ENCODE measurements at regions not wholly inside any gene's neighbourhood (a gene's known extent, or its start where the extent isn't known, plus 50 kb on each side); places are given as distances from the start of the nearest gene placed in this dataset.
"Not testable (repeated sequence)": the region's sequence is repeated elsewhere in the genome, so short reads cannot be mapped to it uniquely, and the experiment has no call there.

DNA sequence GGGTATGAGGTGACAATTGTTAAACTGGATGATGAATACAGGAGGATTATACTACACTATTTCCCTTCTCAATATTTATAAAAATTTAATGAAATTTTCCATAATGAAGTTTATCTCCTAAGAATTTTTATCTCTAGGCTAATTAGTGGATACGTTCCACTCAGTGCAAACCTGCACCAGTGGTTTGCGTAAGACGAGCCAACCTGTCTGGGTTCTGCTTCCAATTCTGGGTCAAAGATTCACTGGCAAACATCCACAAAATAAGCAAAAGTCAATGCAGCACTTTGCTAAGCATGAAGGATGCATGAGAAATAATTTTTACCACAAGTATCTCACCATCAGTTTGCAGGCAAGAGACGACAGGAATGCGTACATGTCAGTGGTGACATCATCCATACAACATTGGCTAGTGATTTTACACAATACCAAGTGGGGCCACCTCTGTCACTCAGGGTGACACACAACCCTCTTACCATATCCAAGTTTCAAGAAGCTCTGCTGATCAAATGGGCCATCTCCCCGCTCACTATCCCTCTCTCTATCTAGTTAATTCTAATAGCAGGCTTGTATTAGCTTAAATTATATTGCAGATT lies 51.7 kb downstream of the FAM50B start:
- H3K27ac ChIP-seq: no peak overlapping the region
- no peak for DNase-seq (ENCODE audit: low read depth, low spot score)

DNA sequence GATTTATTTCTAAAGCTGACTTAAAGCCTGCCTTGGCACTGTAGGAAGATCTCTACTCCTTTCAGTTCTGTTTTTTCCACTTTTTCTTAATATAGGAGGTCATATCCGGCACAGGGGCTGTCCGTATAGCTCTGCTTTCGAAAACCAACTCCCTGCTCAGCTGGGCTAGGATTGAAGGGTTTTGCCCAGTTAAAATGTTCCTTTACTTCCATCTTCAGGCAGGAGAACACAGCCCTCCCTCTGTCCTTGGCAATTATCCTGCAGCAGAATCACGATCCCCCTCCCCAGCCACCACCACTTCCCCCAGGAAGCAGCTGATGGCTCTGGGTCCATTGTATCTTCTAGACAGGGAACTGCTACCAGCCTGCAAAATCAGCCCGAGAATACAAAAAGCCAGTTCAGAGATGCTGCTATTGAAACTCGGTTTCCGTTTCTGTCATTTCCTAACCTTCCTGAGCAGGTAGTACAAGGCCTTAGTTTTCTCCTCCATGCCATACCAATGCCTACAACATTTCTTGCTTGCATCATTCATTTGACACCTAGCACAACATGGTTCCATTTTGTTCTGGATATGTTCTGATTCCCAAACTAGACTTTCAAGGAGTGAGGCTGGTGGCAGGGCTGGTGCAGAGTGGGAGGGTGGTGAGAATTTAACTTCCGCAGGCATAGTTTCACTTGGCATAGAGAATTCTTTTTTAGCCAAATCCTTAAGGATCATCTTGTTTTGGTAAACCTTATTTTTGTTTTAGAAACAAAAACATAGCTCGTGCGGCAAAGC lies 53.9 kb downstream of the FAM50B start:
- H3K27ac ChIP-seq: no peak overlapping the region
- no peak for DNase-seq (ENCODE audit: low read depth, low spot score)

DNA sequence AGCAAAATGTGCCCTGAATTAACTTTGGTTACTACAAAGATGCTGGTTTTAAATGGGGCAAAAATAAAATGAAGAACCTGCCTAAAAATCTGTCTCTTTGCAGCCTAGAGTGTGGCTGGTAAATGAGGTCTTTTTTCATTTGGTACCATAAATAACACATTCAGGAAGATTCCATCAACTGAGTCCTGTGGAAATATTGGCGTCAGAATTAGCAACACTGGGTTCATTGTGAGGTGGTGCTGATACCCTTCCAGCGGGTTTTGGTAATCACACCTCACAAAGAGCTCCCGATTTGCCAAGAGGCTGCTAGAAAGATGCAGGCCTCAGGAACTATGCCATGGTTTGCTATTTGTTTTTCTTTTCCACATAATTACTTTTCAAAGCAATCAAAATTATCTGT lies 55.3 kb downstream of the FAM50B start:
- DNase-seq (ENCODE audit: low read depth, low spot score): no peak
- no peak overlapping the region for H3K27ac ChIP-seq

DNA sequence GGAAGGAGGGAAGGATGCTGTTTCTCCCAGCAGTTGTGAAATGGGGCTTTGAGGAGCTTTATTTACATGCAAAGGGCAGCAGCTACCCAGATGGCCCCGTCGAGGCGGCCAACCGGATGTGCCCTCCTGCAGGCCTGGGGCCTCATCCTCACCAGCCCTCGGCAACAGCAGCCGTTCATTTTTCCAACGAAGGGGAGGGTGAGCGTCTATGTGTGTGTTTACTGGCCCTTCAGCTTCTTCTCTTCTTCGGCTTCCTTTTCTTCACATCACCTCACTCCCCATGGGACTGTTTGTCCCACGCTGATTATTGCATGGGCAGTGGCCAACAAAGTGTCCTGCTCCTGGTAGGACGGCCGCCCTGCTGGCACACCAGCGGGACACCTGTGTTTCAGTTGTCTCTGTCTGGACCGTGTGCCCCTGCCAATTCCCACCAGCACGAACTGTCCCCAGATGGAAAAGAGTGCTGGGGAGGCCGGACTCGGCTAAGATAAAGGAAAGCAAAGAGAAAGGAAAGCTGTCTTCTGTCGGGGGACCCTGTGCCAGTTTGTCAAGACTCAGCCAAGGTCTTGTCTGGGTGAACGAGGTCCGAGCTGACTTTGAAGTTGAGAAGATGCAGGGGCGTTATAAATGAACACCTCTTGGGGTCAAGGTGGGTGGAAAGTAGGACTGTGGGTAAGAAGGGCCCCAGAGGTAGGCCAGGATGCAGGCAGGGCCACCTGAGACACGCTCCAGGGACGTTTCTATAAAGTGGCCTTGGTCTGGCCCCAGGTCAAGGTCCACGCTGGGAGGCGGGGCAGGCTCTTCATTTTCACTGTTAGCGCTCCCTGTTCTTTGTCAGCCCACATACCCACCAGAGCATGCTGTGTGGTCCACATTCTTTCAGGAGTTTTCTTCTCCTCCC lies 57.0 kb downstream of the FAM50B start:
- no peak overlapping the region for H3K27ac ChIP-seq
- no peak for DNase-seq (ENCODE audit: low read depth, low spot score)

DNA sequence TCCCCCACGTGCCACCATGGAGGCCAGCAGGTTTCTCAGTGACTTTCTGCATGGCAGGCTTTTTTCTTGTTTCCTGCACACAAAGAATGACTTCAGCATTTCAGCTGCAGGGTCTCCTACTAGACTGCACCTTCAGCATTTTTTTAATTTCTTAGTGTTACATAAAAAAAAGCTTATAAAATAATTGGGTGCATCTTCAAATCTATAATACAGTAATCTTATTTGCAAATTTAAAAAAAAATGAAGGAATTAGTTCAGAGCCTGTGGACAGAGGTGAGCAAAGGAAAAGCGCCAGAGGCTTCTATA lies 57.6 kb downstream of the FAM50B start:
- no peak for DNase-seq (ENCODE audit: low read depth, low spot score)
- H3K27ac ChIP-seq: no peak overlapping the region

DNA sequence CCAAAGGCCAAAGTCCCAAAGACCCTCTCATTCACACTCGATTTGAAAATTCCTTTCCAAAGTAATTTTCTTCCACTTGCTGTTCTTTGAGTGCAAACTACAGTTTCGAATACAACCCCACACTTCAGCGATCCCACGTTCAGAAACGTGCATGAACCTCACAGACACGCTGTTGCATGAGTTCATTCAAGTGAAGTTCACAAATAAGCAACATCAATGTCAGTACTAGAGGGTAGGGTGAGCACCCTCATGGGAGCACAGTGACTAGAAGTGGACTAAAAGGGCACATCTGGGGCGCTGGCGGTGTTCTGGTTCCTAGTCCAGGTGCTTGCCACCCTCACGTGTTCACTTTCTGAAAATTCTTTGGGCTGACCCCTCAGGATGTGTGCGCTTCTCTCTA lies 59.0 kb downstream of the FAM50B start:
- DNase-seq (ENCODE audit: low read depth, low spot score): no peak
- no peak overlapping the region for H3K27ac ChIP-seq

DNA sequence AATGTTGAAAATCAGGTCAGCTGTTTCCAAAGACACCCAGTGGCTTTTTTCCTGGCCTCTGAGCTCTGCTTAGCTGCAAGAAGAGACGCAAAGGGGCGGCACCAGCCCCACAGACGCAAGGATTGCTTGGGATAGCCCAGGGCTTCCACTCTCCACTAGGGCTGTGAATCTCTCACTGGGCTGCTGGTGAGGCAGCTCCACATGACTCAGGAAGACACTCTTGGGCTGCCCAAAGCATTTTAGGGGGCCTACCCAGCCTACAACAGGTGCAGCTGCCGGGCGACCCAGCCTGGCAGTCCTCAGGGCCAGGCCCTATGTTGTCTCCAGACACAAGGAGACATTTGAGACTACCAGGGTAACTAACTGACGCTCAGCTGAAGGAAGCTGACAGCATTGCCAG lies 59.8 kb downstream of the FAM50B start:
- DNase-seq (ENCODE audit: low read depth, low spot score): no peak
- H3K27ac ChIP-seq: no peak overlapping the region

DNA sequence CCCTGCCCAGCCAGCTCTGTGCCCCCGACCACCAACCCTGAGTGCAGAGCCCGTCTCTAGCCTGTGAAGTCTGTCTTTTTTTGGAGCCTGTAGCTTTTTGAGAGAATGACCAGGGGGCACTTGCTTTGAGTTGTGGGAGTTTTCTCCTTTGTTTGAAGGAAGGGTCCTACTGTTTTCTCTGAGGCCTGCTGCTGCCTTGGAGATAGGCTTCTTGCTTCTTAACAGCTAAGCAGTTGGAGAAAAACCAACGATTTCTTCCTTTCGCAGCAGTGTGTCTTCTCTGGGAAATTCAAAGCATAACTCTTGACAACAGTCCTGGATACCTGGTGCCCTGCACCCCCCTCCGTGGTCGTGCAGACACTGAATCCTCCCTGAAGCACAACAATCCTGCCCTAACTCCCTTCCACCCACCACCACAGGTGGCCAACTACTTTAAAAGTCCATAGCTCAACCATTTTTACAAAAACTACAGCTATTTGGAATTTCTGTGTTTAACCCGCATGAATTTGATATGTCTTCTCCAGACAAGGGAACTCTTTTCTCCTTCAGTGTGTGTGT lies 61.0 kb downstream of the FAM50B start:
- H3K27ac ChIP-seq: no peak overlapping the region
- no peak for DNase-seq (ENCODE audit: low read depth, low spot score)

DNA sequence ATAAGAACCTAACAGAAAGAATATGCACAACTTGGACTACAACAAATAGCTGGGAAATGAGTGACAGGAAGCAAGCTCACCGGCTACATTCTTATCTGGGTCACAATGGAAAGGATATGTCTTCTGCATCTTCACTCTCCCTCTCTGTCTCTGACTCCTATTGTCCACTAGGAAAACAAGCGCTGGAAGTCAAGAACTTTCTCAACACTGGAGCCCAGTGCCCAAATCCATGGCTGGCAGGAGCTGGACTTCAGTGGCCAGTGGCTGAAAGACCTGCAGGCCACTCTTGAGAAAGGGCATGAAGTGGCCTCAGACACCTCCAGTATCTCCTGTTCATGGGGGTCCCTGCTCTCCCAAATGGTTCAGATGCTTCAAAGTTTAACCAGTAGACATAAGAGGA lies 62.0 kb downstream of the FAM50B start:
- H3K27ac ChIP-seq: no peak overlapping the region
- DNase-seq (ENCODE audit: low read depth, low spot score): no peak

DNA sequence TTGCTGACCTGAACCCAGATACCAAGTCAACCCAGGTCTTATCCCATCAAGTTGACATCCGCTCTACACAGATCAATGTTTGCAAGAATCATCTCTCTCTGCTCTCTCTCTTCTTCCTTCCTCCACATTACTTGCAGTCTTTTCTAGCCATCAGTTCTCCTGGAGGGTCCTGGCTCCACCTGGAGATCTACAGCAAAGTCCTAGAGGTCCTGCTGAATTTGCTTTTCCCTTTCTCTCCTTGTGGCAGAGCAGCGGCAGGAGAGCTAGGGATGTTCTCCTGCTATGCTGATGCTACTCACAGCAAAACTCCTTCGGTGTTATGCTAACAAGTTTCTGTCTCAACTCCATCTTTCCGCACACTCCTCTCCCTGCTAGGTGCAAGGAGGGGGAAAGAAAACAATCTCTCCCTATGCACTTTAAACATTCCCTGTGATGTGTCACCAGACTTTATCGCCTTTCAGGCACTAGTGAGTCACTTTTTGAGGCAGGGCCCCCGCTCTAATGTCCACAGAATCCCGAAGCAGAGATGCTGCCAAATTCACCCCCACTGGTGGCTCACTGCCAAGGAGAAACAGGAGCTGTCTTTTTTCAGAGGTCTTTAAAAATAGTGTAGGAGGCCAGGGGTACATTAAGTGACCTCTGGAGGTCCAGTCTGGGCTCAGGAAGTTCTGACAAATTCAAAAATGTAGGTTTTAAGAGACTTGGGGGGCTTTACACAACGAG lies 62.6 kb downstream of the FAM50B start:
- H3K27ac ChIP-seq: peak overlapping the region; percentile 72
- no peak for DNase-seq (ENCODE audit: low read depth, low spot score)

DNA sequence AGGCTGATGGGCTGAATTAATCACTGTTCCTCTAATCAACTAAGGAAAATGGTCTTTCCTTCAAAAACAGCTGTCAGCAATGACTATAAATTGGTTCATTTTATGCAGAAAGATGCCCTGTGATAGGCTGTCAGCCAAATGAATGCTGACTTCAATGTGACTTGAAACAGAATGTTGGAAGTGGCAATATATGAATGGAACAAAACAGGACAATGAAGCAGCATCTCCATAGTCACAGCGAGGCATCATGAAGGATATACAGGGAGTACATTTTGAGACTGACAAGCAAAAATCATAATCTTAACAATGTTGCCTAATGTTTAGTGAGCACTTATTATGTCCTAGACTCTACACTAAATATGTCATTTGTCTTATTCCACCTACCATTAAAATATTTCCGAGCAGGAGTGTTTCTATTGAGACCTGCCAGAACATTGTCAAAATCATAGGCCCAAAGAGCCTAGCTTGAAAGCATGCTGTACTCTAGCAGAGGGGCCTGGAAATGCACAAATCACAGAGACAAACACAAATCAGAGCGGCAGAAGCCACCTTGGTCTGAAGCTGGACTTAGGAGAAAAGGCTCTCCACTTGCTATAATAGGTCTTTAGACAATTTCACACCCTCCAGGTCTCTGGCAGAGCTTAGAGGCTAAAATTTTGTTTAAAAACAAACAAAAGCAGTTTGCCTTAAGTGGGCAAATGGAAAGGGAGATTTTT lies 63.3 kb downstream of the FAM50B start:
- peak overlapping the region; percentile 72 for H3K27ac ChIP-seq
- no peak for DNase-seq (ENCODE audit: low read depth, low spot score)

DNA sequence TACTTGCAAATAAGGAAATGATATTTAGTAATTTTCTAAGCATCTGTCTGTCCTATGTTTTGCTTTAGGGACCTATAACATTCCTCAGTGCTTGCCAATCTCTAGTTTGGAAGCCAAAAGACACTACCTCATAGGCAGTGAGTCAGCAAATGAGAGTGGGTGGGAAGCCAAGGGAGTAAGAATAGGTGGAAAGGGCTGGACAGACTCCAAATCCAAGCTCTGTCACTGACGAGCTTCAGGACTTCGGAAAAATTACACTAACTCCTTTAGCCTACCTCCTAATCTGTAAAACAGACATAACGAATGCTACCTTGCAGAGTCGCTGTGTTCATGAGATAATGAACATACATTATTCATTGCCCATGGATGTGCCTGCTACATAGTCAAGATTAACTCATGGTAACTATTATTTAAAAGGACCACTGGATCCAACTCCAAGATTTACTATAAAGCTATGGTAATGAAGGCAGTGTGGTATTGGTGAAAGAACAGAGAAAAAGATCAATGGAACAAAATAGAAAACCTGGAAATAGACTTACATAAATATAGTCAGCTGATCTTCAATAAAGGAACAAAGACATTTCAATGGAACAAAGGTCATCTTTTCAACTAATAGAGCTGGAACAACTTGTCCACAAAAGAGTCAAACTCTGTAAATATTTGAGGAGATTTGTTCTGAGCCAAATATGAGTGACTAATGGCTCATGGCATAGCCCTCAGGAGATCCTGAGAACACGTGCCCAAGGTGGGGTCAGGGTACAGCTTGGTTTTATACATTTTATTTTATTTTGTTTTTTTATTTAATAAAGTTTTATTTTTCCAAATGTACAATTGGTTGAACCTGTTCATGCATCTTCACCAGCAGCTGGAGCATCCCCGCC lies 64.1 kb downstream of the FAM50B start:
- peak overlapping the region; percentile 72 for H3K27ac ChIP-seq
- DNase-seq (ENCODE audit: low read depth, low spot score): peak; percentile 80

DNA sequence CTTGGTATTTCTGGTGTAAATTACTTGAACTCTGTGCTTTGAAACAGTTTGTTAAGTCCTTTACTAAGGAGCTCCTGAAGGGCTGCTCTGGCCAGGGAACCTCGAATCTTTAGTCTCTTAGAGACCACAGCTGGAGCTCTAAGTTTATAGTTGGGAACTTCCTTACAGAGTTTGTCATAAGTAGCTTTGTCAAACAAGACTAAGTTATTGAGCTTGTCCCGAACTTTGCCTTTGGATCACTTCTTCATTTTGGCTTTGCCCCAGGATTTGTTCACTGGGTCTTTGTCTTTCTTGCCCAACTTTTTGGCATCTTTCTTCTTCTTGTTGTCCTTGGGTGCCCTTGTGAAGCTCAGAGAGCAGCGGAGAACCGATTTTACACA lies 64.8 kb downstream of the FAM50B start:
- H3K27ac ChIP-seq: peak overlapping the region; percentile 72
- no peak for DNase-seq (ENCODE audit: low read depth, low spot score)

DNA sequence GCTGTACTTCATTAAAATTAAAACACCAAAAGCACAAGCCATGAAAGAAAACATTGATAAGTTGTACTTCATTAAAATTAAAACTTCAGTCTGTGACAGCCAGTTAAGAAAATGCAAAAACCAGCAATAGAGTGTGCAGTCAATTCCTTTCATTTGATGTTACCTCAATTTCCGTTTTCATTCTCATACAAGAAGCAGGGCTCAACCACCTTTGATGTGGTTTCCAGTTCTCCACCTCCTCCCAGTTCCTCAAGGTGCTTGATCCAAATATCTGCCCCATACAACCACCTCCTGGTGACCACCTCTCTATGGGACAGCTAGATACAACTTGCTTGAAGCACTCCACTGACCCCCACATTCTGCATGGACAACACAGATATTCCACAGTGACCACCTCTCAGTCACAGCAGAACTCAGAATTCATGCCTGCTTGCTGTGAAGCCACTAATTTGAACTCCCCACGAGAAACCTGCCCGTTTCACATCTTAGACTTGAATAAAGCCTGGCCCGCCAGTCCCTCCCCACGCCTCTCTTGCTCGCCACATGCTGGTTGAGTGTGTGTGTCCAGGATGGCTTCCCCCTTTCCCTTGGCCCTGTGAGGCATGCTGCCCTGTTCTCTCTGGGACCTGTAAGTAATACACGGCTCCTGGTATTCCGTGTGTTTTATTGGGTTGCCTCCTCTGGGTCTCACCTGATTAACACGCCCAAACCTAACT lies 66.1 kb downstream of the FAM50B start:
- DNase-seq (ENCODE audit: low read depth, low spot score): no peak
- no peak overlapping the region for H3K27ac ChIP-seq

DNA sequence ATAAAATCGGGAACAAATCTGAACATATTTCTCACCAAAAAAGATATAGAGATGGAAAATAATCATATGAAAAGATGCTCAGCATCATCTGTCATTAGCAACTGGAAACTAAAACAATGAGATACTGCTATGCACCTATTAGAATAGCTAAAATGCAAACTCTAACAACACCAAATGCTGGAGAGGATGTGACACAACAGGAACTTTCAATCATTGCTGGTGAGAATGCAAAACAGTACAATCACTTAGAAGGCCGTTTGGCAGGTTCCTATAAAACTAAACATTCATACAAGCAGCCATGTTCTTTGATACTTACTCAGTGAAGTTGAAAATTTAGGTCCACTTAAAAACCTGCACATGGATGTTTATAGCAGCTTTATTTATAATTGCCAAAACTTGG lies 67.0 kb downstream of the FAM50B start:
- H3K27ac ChIP-seq: no peak overlapping the region
- no peak for DNase-seq (ENCODE audit: low read depth, low spot score)

DNA sequence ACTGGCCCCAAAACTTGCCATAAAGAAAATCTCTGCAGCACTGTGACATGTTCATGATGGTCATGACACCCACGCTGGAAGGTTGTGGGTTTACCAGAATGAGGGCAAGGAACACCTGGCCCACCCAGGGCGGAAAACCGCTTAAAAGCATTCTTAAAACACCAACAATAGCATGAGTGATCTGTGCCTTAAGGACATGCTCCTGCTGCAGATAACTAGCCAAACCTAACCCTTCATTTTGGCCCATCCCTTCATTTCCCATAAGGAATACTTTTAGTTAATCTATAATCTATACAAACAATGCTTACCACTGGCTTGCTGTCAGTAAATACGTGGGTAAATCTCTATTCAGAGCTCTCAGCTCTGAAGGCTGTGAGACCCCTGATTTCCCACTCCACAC lies 67.6 kb downstream of the FAM50B start:
- DNase-seq (ENCODE audit: low read depth, low spot score); H3K27ac ChIP-seq: not testable (repeated sequence)

DNA sequence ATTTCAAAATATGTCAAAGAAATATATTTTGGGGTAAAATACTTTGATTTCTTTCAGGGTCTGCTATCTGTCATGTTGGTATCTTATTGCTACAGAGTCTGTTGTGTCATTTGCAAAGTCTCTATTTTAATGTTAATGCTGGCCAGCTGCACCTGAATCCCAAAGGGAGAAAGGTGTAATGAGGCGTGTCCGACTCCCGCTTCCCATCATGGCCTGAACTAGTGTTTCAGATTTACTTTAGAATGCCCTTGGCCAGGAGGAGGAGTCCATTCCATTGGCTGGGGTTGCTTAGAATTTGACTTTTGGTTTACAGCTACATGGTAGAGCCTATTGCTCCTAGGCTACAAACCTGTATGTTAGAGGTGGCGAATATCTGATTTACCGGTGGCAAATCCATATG lies 69.3 kb downstream of the FAM50B start:
- no peak for DNase-seq (ENCODE audit: low read depth, low spot score)
- H3K27ac ChIP-seq: no peak overlapping the region

DNA sequence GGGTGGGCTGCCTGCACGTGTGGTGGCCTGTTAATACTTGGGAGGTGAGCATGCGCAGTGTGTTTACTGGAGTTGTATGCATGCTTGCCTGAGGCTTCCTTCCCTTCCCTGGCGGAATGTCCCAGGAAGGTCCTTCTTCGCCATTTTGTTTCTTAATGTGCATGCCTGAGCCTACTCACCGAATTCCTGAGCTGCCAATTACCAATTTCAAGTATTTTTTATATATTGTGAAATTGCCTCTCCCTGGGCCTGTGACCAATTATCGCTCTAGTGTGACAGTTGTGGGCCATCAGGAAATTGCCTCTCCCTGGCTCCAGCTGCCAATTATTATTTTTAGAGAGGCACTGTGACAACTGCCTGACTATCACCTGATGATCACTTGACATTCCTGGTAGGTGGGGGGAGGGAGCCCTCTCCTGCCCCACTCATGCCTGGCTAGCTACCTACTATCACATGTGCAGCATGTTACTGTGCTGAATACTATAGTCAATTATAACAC lies 70.0 kb downstream of the FAM50B start:
- DNase-seq (ENCODE audit: low read depth, low spot score): no peak
- no peak overlapping the region for H3K27ac ChIP-seq
